SK-N-SH treated with all-trans-retinoic acid at 6 μM for 48 hours (cell line): ENCODE measurements at regions not wholly inside any gene's neighbourhood (a gene's known extent, or its start where the extent isn't known, plus 50 kb on each side); places are given as distances from the start of the nearest gene placed in this dataset.

Experiments used
- ATAC-seq: fragments of 200-7000 bp; cut with Tn5 transposase; 3 replicates; pipeline ENCODE4 v1.9.1; 2020; ENCODE audit warnings: mild to moderate bottlenecking, moderate library complexity
- ARNTL ChIP-seq: fragments of 450-650 bp; formaldehyde crosslinking; IDR thresholded peaks from 2 replicates; pipeline ENCODE4 v1.5.0; 2020; ENCODE audit warnings: low read depth, mild to moderate bottlenecking, moderate library complexity, borderline replicate concordance
- BACH2 ChIP-seq: fragments of 250-450 bp; sonication (Bioruptor Pico); IDR thresholded peaks from 2 replicates; pipeline ENCODE4 v1.9.0; 2021; ENCODE audit warnings: mild to moderate bottlenecking, borderline replicate concordance
- ESRRG ChIP-seq: fragments of 250-450 bp; sonication (Bioruptor Pico); IDR thresholded peaks from 2 replicates; pipeline ENCODE4 v1.6.1; 2021; ENCODE audit warnings: mild to moderate bottlenecking
- GLIS3 ChIP-seq: fragments of 250-450 bp; sonication (Bioruptor Pico); IDR thresholded peaks from 2 replicates; pipeline ENCODE4 v1.5.0; 2020; ENCODE audit warnings: mild to moderate bottlenecking, moderate library complexity
- ISL1 ChIP-seq: fragments of 250-450 bp; sonication (Bioruptor Pico); IDR thresholded peaks from 2 replicates; pipeline ENCODE4 v2.1.2; 2022; ENCODE audit warnings: mild to moderate bottlenecking, moderate library complexity
- PPARA ChIP-seq: fragments of 250-450 bp; sonication (Bioruptor Pico); IDR thresholded peaks from 2 replicates; pipeline ENCODE4 v1.5.0; 2020; ENCODE audit warnings: mild to moderate bottlenecking, borderline replicate concordance
- RARB ChIP-seq: fragments of 250-450 bp; sonication (Bioruptor Pico); IDR thresholded peaks from 2 replicates; pipeline ENCODE4 v1.8.0; 2021; ENCODE audit warnings: mild to moderate bottlenecking, moderate library complexity
- SNAI2 ChIP-seq: fragments of 250-450 bp; sonication (Bioruptor Pico); IDR thresholded peaks from 2 replicates; pipeline ENCODE4 v1.5.0; 2020; ENCODE audit warnings: mild to moderate bottlenecking, moderate library complexity
- TOX ChIP-seq: fragments of 250-450 bp; sonication (Bioruptor Pico); IDR thresholded peaks from 2 replicates; pipeline ENCODE4 v1.8.0; 2021; ENCODE audit warnings: mild to moderate bottlenecking, moderate library complexity, borderline replicate concordance
- ZC3H10 ChIP-seq: fragments of 250-450 bp; sonication (Bioruptor Pico); IDR thresholded peaks from 2 replicates; pipeline ENCODE4 v1.5.1; 2021; ENCODE audit warnings: mild to moderate bottlenecking, moderate library complexity
- ZFP3 ChIP-seq: fragments of 250-450 bp; sonication (Bioruptor Pico); IDR thresholded peaks from 2 replicates; pipeline ENCODE4 v1.5.0; 2020; ENCODE audit warnings: mild to moderate bottlenecking, moderate library complexity
- ZFP30 ChIP-seq: fragments of 450-650 bp; formaldehyde crosslinking; IDR thresholded peaks from 2 replicates; pipeline ENCODE4 v1.5.0; 2022; ENCODE audit warnings: mild to moderate bottlenecking, moderate library complexity
- ZNF70 ChIP-seq: fragments of 450-650 bp; formaldehyde crosslinking; IDR thresholded peaks from 2 replicates; pipeline ENCODE4 v1.5.0; 2020; ENCODE audit warnings: mild to moderate bottlenecking, moderate library complexity
- ZNF8 ChIP-seq: fragments of 450-650 bp; formaldehyde crosslinking; IDR thresholded peaks from 2 replicates; pipeline ENCODE4 v1.5.0; 2020; ENCODE audit warnings: mild to moderate bottlenecking, moderate library complexity
- TF ChIP-seq, protein P1 (sequence below): fragments of 250-450 bp; sonication (Bioruptor Pico); IDR thresholded peaks from 2 replicates; pipeline ENCODE4 v1.5.1; 2021; ENCODE audit warnings: mild to moderate bottlenecking, moderate library complexity
- TF ChIP-seq, protein P2 (sequence below): fragments of 250-450 bp; sonication (Bioruptor Pico); IDR thresholded peaks from 2 replicates; pipeline ENCODE4 v1.8.0; 2021; ENCODE audit warnings: low read depth, mild to moderate bottlenecking, moderate library complexity, borderline replicate concordance
- TF ChIP-seq, protein P3 (sequence below): fragments of 250-450 bp; sonication (Bioruptor Pico); IDR thresholded peaks from 2 replicates; pipeline ENCODE4 v1.5.0; 2020; ENCODE audit warnings: mild to moderate bottlenecking, moderate library complexity

DNA sequence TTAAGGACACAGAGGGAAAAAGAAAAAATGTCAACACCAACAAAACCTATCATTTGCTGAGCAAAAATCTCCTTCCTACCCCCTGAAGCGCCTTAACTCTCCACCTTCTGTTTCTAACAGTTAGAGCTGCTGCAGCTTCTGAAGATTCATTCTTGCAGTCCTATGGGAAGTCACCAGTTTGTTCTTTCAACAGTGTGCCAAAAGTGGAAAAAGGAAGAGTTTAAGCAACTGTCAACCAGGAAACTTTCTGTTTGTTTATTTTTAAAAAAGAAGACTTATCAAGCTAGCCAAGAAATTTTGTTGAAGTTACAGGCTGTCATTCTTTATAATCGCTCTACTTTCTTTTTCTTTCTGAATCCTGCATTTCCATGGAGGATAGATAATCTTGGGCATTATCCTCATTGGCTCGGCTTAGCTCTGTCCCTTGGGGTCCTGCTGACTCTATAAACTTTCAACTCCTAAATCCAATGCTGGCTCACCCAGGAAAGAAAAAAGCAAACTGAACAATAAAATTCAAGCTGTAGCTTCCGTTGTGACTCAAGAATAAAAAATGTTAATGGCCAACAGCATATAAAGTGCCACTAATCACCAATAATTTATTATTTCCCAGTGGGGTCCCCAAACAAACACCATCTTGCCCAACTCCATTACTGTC is 172.8 kb upstream of the CITED2 start:
- ATAC-seq, result peak; percentile 60

DNA sequence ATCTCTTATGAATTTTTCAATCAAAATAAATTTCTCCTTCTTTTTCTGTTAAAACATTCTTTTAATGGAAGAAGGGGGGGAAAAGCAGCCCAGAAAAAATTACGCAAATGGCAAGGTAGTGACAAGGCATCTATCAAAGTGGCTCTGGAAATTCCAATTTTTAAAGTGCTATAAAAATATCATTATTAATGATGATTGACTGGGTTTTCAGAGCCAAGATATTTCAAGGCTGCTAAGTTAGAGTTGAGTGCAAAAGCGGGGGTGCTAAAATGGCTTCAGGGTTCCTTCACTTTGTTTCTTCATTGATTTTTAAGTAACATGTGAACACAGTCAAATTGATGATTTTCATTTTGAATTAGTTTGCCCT is 171.6 kb upstream of the CITED2 start:
- peak; percentile 21; the same call in 2 of the 3 replicates for ATAC-seq
- TF ChIP-seq, protein P1, sequence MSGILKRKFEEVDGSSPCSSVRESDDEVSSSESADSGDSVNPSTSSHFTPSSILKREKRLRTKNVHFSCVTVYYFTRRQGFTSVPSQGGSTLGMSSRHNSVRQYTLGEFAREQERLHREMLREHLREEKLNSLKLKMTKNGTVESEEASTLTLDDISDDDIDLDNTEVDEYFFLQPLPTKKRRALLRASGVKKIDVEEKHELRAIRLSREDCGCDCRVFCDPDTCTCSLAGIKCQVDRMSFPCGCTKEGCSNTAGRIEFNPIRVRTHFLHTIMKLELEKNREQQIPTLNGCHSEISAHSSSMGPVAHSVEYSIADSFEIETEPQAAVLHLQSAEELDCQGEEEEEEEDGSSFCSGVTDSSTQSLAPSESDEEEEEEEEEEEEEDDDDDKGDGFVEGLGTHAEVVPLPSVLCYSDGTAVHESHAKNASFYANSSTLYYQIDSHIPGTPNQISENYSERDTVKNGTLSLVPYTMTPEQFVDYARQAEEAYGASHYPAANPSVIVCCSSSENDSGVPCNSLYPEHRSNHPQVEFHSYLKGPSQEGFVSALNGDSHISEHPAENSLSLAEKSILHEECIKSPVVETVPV (CRISPR knock-in tag), result no peak
- TF ChIP-seq, protein P2, sequence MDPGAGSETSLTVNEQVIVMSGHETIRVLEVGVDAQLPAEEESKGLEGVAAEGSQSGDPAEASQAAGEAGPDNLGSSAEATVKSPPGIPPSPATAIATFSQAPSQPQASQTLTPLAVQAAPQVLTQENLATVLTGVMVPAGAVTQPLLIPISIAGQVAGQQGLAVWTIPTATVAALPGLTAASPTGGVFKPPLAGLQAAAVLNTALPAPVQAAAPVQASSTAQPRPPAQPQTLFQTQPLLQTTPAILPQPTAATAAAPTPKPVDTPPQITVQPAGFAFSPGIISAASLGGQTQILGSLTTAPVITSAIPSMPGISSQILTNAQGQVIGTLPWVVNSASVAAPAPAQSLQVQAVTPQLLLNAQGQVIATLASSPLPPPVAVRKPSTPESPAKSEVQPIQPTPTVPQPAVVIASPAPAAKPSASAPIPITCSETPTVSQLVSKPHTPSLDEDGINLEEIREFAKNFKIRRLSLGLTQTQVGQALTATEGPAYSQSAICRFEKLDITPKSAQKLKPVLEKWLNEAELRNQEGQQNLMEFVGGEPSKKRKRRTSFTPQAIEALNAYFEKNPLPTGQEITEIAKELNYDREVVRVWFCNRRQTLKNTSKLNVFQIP (CRISPR knock-in tag), result no peak
- TF ChIP-seq ARNTL (no peak), RARB (CRISPR knock-in tag) (no peak), ZC3H10 (0 out of 2 replicates have a peak, but pooled peaks have one; percentile 50), ISL1 (CRISPR knock-in tag) (peak; percentile 67)

More for the DNA sequence above, 172.8 kb upstream of the CITED2 start:
- no peak for TF ChIP-seq SNAI2 (CRISPR knock-in tag)
- no peak for TF ChIP-seq TOX
- no peak for TF ChIP-seq ZFP30
- no peak for TF ChIP-seq BACH2 (CRISPR knock-in tag)
- no peak for TF ChIP-seq ESRRG (CRISPR knock-in tag)
- TF ChIP-seq ZNF70 (CRISPR knock-in tag), result no peak
- TF ChIP-seq GLIS3 (CRISPR knock-in tag), result no peak
- TF ChIP-seq RARB (CRISPR knock-in tag), result no peak
- no peak for TF ChIP-seq PPARA

DNA sequence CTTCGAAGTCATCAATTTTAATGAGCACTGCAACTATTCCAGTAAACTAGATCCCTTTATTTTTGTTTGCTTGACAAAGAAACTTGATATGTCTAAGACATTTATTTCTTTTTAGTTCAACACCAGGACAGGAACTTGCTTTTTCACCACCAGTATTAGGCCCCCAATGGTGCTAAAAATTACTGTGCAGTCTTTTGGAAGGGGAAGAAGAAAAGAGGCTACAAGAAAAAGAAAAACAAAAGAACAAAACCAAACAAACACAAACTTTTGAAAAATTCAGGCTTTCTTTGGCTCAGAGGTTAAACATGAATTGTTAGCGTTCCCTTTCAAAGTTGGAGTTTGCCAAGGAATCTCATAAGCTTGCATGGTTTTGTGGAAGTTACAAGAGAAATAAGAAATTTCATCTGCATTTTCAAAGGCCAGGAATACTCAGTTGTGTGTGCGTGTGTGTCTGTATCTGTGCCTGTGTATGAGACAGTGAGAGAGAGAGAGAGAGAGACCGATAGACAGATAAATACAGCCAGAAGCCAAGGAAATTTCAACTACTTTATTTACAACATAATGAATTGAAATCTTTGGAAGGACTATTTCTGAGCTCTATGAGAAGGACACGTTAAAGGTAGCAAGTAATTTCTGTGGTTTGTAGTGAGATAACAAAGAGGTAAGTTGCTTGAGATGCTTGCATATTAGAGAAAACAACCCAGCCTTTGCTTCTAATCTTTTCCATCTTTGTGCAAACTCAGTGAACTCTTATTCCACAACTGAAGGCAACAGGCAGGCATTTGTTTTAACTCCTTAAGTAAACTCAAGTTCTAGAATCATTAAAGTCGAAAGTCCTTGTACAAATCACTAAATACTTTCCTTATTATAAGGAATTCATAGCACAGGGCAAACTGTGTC is 171.0 kb upstream of the CITED2 start:
- peak; percentile 53 for ATAC-seq
- TF ChIP-seq SNAI2 (CRISPR knock-in tag) (no peak), ZFP30 (no peak), PPARA (no peak), BACH2 (CRISPR knock-in tag) (no peak), ZNF70 (CRISPR knock-in tag) (no peak), ZNF8 (CRISPR knock-in tag) (no peak), ZC3H10 (no peak), TOX (no peak), ZFP3 (CRISPR knock-in tag) (no peak)

DNA sequence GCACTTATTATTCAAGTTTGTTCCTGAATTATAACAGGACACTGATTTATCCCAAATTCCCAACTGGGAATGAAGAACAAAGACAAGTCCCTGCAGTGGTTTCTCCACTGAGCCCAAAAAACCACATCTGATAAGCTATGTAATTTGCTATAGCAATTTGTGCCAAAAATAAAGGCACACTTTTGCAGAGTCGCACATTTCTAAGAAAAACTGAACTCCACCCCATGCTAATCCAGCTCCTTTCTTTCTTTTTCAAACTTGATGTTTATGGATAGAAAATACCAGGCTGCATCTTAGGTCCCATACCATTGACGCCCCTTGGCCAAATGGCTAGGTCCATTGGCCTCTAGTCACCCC is 170.2 kb upstream of the CITED2 start:
- TF ChIP-seq, protein P3, sequence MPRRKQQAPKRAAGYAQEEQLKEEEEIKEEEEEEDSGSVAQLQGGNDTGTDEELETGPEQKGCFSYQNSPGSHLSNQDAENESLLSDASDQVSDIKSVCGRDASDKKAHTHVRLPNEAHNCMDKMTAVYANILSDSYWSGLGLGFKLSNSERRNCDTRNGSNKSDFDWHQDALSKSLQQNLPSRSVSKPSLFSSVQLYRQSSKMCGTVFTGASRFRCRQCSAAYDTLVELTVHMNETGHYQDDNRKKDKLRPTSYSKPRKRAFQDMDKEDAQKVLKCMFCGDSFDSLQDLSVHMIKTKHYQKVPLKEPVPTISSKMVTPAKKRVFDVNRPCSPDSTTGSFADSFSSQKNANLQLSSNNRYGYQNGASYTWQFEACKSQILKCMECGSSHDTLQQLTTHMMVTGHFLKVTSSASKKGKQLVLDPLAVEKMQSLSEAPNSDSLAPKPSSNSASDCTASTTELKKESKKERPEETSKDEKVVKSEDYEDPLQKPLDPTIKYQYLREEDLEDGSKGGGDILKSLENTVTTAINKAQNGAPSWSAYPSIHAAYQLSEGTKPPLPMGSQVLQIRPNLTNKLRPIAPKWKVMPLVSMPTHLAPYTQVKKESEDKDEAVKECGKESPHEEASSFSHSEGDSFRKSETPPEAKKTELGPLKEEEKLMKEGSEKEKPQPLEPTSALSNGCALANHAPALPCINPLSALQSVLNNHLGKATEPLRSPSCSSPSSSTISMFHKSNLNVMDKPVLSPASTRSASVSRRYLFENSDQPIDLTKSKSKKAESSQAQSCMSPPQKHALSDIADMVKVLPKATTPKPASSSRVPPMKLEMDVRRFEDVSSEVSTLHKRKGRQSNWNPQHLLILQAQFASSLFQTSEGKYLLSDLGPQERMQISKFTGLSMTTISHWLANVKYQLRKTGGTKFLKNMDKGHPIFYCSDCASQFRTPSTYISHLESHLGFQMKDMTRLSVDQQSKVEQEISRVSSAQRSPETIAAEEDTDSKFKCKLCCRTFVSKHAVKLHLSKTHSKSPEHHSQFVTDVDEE (CRISPR knock-in tag), result no peak
- no peak for ATAC-seq

DNA sequence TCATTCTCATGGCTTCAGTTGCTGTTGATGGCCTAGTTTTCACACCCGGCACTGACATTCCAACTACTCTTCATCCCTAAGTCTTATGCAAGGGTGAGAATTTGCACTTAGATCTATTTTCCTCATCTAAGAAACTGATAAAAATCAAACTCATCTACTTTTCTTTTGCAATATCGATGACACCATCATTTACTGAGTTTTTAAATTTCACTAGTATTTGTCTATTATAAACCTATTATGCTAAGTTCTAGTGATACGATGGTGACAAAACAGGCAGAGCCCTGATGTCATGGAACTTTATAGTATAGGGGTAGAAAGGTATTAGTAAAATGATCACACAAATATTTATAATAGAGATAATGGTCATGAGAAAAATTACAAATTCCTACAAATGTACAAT is 167.9 kb upstream of the CITED2 start:
- TF ChIP-seq, protein P2 (CRISPR knock-in tag), result no peak
- TF ChIP-seq ESRRG (CRISPR knock-in tag), result no peak
- TF ChIP-seq SNAI2 (CRISPR knock-in tag), result no peak
- TF ChIP-seq GLIS3 (CRISPR knock-in tag), result no peak
- ATAC-seq, result no peak
